ENCODE measurements at regions not wholly inside any gene's neighbourhood (a gene's known extent, or its start where the extent isn't known, plus 50 kb on each side); places are given as distances from the start of the nearest gene placed in this dataset.

GRCh38 chr11:106389101-106389500, 311.6 kb downstream of the AASDHPPT start:
- no peak for TF ChIP-seq POLR2A (IDR thresholded peaks at IDR 0.05; ENCODE audit: borderline replicate concordance, extremely low read depth, insufficient read depth, insufficient read length)
- no peak for TF ChIP-seq ZNF274 (IDR thresholded peaks at IDR 0.05; ENCODE audit: low read depth, low read length)
- TF ChIP-seq CTCF (IDR thresholded peaks at IDR 0.05 in 2 of 3, conservative IDR thresholded peaks at IDR 0.05 in 1 of 3; ENCODE audit: borderline replicate concordance in 1 of 3, insufficient read depth in 1 of 3, low read depth in 2 of 3, low read length in 2 of 3), result no peak
- no peak for TF ChIP-seq EZH2 (IDR thresholded peaks at IDR 0.05)
- no peak for TF ChIP-seq MAX (IDR thresholded peaks at IDR 0.05)
- no peak for TF ChIP-seq CBX3 (IDR thresholded peaks at IDR 0.05; ENCODE audit: low read depth)
